ENCODE measurements at regions not wholly inside any gene's neighbourhood (a gene's known extent, or its start where the extent isn't known, plus 50 kb on each side); places are given as distances from the start of the nearest gene placed in this dataset.

- DNase-seq (ENCODE audit: low read depth in 1 of 2, low spot score in 1 of 2) = no peak
- no peak for FAIRE-seq
- TF ChIP-seq HOXA7 (CRISPR knock-in tag; IDR thresholded peaks at IDR 0.05) = no peak
- no peak for TF ChIP-seq BHLHE40 (IDR thresholded peaks at IDR 0.05; ENCODE audit: low read depth, low read length)
- no peak for TF ChIP-seq FOSB (CRISPR knock-in tag; IDR thresholded peaks at IDR 0.05)
- TF ChIP-seq SREBF2 (IDR thresholded peaks at IDR 0.05) = no peak
- no peak for TF ChIP-seq RFX5 (IDR thresholded peaks at IDR 0.05)
- TF ChIP-seq POLR2AphosphoS2 (conservative IDR thresholded peaks at IDR 0.05; ENCODE audit: low read length) = no peak
- TF ChIP-seq KDM1A (IDR thresholded peaks at IDR 0.05; ENCODE audit: low read depth) = no peak
- TF ChIP-seq RARB (CRISPR knock-in tag; IDR thresholded peaks at IDR 0.05) = no peak
- TF ChIP-seq CEBPB (IDR thresholded peaks at IDR 0.05) = no peak
- TF ChIP-seq EHMT2 (IDR thresholded peaks at IDR 0.05; ENCODE audit: low read depth) = no peak
- TF ChIP-seq HEYL (CRISPR knock-in tag; IDR thresholded peaks at IDR 0.05) = no peak
- no peak for TF ChIP-seq CBX8 (IDR thresholded peaks at IDR 0.05)
- no peak for TF ChIP-seq HMGXB4 (CRISPR knock-in tag; IDR thresholded peaks at IDR 0.05; ENCODE audit: borderline replicate concordance)
- no peak for TF ChIP-seq USF2 (IDR thresholded peaks at IDR 0.05)
- no peak for TF ChIP-seq CHD2 (IDR thresholded peaks at IDR 0.05; ENCODE audit: low read length, partially characterized antibody)
- TF ChIP-seq POLR2A (IDR thresholded peaks at IDR 0.05; ENCODE audit: low read length) = no peak
- TF ChIP-seq NFE2L2 (conservative IDR thresholded peaks at IDR 0.05; ENCODE audit: low read length) = no peak
- TF ChIP-seq ZFP36 (IDR thresholded peaks at IDR 0.05; ENCODE audit: borderline replicate concordance, partially characterized antibody) = no peak
- Histone ChIP-seq H3K4me3 (no peak overlapping the region), H3K4me2 (no peak overlapping the region), H3K27ac (no peak overlapping the region), H3K4me1 (no peaks in the 10 kb centered on the region), H3K9me3 (no peaks in the 10 kb centered on the region)
- WGBS (ENCODE audit: missing lambda C conversion rate) = 53% methylated on average over 3 of the region's 3 CpGs
- POLR2A ChIA-PET = no interaction called here
- no peak for ATAC-seq
- CTCF ChIA-PET = no interaction called here
These were observed 206.6 kb upstream of the PRR16 start for GRCh38 chr5:120257358-120257971.

GRCh38 chr5:120258123-120258522 is 206.0 kb upstream of the PRR16 start:
- Histone ChIP-seq H3K4me2 (no peak overlapping the region), H3K27ac (no peak overlapping the region), H3K9me3 (no peaks in the 10 kb centered on the region), H3K4me3 (no peak overlapping the region), H3K4me1 (no peaks in the 10 kb centered on the region)
- FAIRE-seq (no peak), ATAC-seq (no peak), DNase-seq (ENCODE audit: low read depth in 1 of 2, low spot score in 1 of 2) (no peak)
- TF ChIP-seq POLR2A (IDR thresholded peaks at IDR 0.05; ENCODE audit: low read length) (no peak), MAX (IDR thresholded peaks at IDR 0.05) (no peak), MAZ (IDR thresholded peaks at IDR 0.05; ENCODE audit: borderline replicate concordance, low read depth, low read length) (no peak), RNF2 (IDR thresholded peaks at IDR 0.05; ENCODE audit: borderline replicate concordance, low read depth) (no peak), ESRRA (IDR thresholded peaks at IDR 0.05; ENCODE audit: borderline replicate concordance, low read length) (no peak), FOXS1 (CRISPR knock-in tag; IDR thresholded peaks at IDR 0.05) (no peak), HMGXB4 (CRISPR knock-in tag; IDR thresholded peaks at IDR 0.05; ENCODE audit: borderline replicate concordance) (no peak), KDM1A (IDR thresholded peaks at IDR 0.05; ENCODE audit: low read depth) (no peak), USF2 (IDR thresholded peaks at IDR 0.05) (no peak), GATA3 (IDR thresholded peaks at IDR 0.05; ENCODE audit: borderline replicate concordance) (no peak), E2F6 (IDR thresholded peaks at IDR 0.05; ENCODE audit: borderline replicate concordance, low read depth) (no peak), CHD2 (IDR thresholded peaks at IDR 0.05; ENCODE audit: low read length, partially characterized antibody) (no peak), REST (IDR thresholded peaks at IDR 0.05) (no peak), FOSL2 (IDR thresholded peaks at IDR 0.05) (no peak), FOSL2 (CRISPR knock-in tag; IDR thresholded peaks at IDR 0.05) (no peak), HEYL (CRISPR knock-in tag; IDR thresholded peaks at IDR 0.05) (no peak)
- ChIA-PET CTCF (no interaction called here), POLR2A (no interaction called here)
- WGBS (ENCODE audit: missing lambda C conversion rate) = 27% methylated on average over 4 of the region's 4 CpGs

All from A549 (cell line).